Lower leg skin (tissue), 4 donors: ENCODE measurements at regions not wholly inside any gene's neighbourhood (a gene's known extent, or its start where the extent isn't known, plus 50 kb on each side); places are given as distances from the start of the nearest gene placed in this dataset.

Experiments used
- DNase-seq, 2 donors: peaks; one replicate each; pipeline ENCODE4 v3.0.0-alpha.2; 2019; ENCODE audit warnings: low spot score in 2 of 2
- H3K4me3 ChIP-seq: fragments of 200-600 bp; sonication (generic); 2 replicates; pipeline ENCODE4 v1.5.1; 2017; ENCODE audit warnings: mild to moderate bottlenecking, low read depth; ENCODE audit not compliant: poor library complexity, severe bottlenecking
- POLR2A ChIP-seq, 2 donors: fragments of 450-650 bp; IDR thresholded peaks; one replicate each; pipeline ENCODE4 v1.6.1; 2016 to 2017; ENCODE audit warnings: antibody characterized with exemption in 2 of 2, mild to moderate bottlenecking in 1 of 2, moderate library complexity in 1 of 2
- WGBS, 2 donors: methylation state at CpG; one replicate each; pipeline ENCODE4 v1.1.5; 2018; 5-methylcytosine and 5-hydroxymethylcytosine counted together
- intact Hi-C: fragments of 100-400 bp; cut with DNase I; formaldehyde crosslinking; loops from one replicate; pipeline ENCODE4 v1.15.0; 2023; ENCODE audit warnings: low total_unique reads
- TF ChIP-seq, protein P1 (sequence below), 3 donors: fragments of 450-650 bp; IDR thresholded peaks; one replicate each; pipeline ENCODE4 v1.5.1; 2016; ENCODE audit warnings: antibody characterized with exemption in 3 of 3, mild to moderate bottlenecking in 3 of 3, moderate library complexity in 2 of 3

- TF ChIP-seq POLR2A (IDR thresholded peaks at IDR 0.05): no peak
- TF ChIP-seq, protein P1, sequence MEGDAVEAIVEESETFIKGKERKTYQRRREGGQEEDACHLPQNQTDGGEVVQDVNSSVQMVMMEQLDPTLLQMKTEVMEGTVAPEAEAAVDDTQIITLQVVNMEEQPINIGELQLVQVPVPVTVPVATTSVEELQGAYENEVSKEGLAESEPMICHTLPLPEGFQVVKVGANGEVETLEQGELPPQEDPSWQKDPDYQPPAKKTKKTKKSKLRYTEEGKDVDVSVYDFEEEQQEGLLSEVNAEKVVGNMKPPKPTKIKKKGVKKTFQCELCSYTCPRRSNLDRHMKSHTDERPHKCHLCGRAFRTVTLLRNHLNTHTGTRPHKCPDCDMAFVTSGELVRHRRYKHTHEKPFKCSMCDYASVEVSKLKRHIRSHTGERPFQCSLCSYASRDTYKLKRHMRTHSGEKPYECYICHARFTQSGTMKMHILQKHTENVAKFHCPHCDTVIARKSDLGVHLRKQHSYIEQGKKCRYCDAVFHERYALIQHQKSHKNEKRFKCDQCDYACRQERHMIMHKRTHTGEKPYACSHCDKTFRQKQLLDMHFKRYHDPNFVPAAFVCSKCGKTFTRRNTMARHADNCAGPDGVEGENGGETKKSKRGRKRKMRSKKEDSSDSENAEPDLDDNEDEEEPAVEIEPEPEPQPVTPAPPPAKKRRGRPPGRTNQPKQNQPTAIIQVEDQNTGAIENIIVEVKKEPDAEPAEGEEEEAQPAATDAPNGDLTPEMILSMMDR (IDR thresholded peaks at IDR 0.05): no peak
- 72 to 77% methylated on average over 4 of the region's 4 CpGs for WGBS, 2 donors
- no peak overlapping the region for H3K4me3 ChIP-seq
- intact Hi-C loops: no loop called here
- no peak for DNase-seq
Observed at GRCh38 chr15:77737238-77738037, 104.7 kb upstream of the LINGO1 start.

DNA sequence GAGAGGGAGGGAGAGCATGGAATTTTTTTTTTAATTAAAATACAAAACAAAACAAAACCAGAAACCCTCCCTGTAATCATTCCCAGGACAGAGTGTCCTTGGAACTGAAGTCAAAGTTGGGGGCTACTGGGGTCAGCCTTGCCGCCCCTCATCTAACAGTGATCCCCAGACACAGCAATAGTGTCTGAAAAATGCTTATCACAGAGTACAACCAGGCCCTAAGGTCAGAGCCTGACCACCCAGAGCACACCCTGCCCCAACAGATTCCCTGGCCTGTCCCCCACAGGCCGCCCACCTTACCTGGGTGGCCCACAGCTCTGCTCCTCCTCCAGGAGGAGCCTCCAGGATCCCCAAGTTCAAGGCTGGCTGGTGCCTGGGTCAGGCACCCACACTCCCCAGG, 101.6 kb upstream of the LINGO1 start:
- TF ChIP-seq, protein P1 (IDR thresholded peaks at IDR 0.05): no peak
- TF ChIP-seq POLR2A (IDR thresholded peaks at IDR 0.05): no peak
- 75 to 93% methylated on average over 2 of the region's 2 CpGs for WGBS, 2 donors
- H3K4me3 ChIP-seq: no peak overlapping the region
- no peak for DNase-seq
- intact Hi-C loops: no loop called here

GRCh38 chr15:77733579-77734300, 101.0 kb upstream of the LINGO1 start:
- no peak for DNase-seq
- TF ChIP-seq POLR2A (IDR thresholded peaks at IDR 0.05): no peak
- TF ChIP-seq, protein P1 (IDR thresholded peaks at IDR 0.05): no peak
- no peak overlapping the region for H3K4me3 ChIP-seq
- WGBS, 2 donors: 84 to 85% methylated on average over 18 of the region's 18 CpGs
- intact Hi-C loops: no loop called here

GRCh38 chr15:77732514-77733335, 100.0 kb upstream of the LINGO1 start:
- no peak overlapping the region for H3K4me3 ChIP-seq
- 73 to 76% methylated on average over 22 of the region's 22 CpGs for WGBS, 2 donors
- intact Hi-C loops: no loop called here
- DNase-seq: no peak
- TF ChIP-seq, protein P1 (IDR thresholded peaks at IDR 0.05): no peak
- TF ChIP-seq POLR2A (IDR thresholded peaks at IDR 0.05): no peak

- DNase-seq: no peak
- WGBS, 2 donors: 67 to 72% methylated on average over 5 of the region's 5 CpGs
- TF ChIP-seq, protein P1 (IDR thresholded peaks at IDR 0.05): no peak
- no peak for TF ChIP-seq POLR2A (IDR thresholded peaks at IDR 0.05)
- intact Hi-C loops: no loop called here
- no peak overlapping the region for H3K4me3 ChIP-seq
Observed at GRCh38 chr15:77731945-77732344, 99.2 kb upstream of the LINGO1 start.
